GM18502 (cell line): ENCODE measurements at regions not wholly inside any gene's neighbourhood (a gene's known extent, or its start where the extent isn't known, plus 50 kb on each side); places are given as distances from the start of the nearest gene placed in this dataset.
"Not testable (repeated sequence)": the region's sequence is repeated elsewhere in the genome, so short reads cannot be mapped to it uniquely, and the experiment has no call there.

Source experiments
- ATAC-seq: cut with Tn5 transposase; IDR thresholded peaks from one replicate; pipeline ENCODE4 v1.9.1; 2021; ENCODE audit warnings: mild to moderate bottlenecking; ENCODE audit not compliant: unreplicated experiment, poor library complexity

DNA sequence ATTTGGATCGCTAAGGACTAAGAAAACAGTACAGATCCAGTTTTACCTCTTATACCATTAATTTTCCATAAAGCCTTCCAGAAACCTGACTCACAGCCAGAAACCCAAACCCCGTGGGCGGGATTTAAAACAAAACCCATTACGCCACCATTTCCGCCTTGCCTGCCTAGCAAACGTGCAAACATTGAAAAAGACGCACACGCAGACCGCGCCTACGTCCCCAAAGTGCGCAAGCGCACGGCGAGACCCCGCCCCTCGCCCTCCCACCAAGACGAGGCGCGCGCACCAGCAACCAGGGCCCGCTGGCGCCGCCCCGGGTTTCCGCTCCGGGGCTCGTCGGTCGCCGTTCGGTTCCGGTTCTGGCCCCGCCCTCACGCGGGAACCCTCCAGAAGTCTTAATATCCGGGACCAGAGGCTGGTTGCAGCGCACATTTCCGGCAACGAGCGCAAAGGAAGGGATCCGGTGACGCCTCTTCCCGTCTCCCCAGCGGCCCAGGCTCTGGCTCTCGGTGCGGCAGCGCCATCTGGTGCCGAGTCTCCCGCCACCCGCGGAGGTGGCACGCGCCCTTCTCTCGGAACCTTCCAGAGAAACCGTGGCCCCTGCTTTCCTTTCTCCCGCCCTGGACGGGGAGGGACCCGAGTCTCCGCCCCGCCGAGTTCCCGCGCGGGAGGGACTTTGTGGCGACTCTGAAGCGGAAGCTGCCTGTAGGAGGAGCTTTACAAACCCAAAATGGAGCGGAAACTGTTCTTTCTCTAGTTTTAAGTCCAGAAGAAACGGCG is 256.9 kb upstream of the STARD13 start:
- ATAC-seq, result peak; percentile 90

- peak; percentile 10 for ATAC-seq
Observed at GRCh38 chr13:33543089-33543459, 257.5 kb upstream of the STARD13 start.

- ATAC-seq, result no peak
Observed at GRCh38 chr13:33543631-33544265, 258.2 kb upstream of the STARD13 start.

- no peak for ATAC-seq
Observed at GRCh38 chr13:33544308-33544707, 258.8 kb upstream of the STARD13 start.

GRCh38 chr13:33545492-33545891 is 259.9 kb upstream of the STARD13 start:
- no peak for ATAC-seq

GRCh38 chr13:33547035-33547434 is 261.5 kb upstream of the STARD13 start:
- ATAC-seq, result no peak

DNA sequence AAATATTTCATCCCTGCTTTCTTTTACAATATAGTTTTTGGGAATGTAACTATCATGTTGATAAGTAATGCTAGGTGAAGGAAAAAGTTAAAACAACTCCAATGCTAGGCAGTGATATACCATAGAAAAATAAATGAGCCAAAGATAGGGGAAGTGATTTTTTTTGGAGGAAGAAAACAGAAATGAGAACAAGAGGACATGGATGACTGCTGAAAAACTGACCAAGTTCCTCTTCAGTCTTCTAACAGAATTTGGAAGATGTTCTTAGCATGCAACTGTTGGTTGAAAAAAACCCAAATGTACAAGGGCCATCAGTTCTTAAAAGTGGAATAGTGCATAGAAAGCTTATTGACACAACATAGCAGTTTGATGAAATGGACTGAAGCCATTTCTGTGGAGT is 262.5 kb upstream of the STARD13 start:
- no peak for ATAC-seq

DNA sequence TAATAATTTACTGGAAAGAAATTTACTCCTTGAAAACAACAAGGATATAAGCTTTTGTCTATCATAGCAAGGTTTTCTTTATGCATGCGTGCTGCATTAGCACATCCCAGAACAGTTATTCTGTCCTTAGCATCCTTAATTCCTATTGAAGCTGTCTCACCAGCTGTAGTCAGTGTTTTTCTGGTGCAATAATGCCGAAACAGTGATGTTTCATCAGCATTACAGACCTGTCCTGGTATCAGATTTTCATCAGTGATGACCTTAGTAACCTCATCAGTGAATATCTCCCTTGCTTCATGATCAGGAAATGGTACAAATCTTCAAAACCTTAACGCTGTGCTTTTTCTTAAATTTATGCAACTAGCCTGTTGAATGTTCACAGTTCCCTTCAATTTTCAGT is 264.7 kb upstream of the STARD13 start:
- no peak for ATAC-seq

GRCh38 chr13:33550885-33551284 is 265.3 kb upstream of the STARD13 start:
- peak; percentile 59 for ATAC-seq

- ATAC-seq, result peak; percentile 87
Observed at GRCh38 chr13:33554919-33555791, 262.8 kb upstream of the RFC3 start.

GRCh38 chr13:33556828-33557227 is 261.1 kb upstream of the RFC3 start:
- ATAC-seq, result no peak

DNA sequence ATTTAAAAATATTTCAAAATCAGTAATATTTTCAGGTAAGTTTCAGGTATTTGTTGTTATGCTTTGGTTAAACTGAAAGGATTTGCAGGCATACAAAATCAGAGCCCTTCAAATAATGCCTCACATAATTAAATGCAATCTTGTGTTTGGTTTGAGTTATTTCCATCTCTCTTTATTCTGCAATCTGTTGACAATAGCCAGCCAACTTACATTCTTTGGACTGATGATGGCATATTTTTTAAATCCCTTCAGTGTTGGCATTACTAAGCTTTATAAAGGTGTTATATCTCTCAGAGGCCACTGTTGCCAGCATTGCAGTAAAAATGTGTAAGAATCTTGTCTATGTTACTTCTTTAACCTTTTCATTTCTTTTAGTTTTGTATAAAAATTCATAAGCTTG is 257.2 kb upstream of the RFC3 start:
- no peak for ATAC-seq

DNA sequence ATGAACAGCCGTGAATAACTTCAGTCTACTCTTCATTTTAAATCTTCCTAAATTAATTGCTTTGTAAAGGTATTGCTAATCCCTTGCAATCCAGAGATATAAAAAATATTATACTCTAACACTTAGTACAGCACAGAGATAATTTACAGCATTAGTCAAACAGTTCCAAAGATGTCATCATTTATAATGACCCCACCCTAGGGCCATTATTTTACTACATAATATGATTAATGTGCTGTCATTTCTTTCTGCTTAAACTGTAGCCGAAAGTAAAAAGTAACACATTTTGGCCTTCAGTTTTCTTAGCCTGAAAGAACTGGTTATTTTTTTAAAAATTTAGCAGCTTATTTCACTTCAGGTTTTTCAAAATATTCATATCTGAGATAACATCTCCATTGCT is 256.3 kb upstream of the RFC3 start:
- no peak for ATAC-seq

GRCh38 chr13:33571618-33572017 is 246.3 kb upstream of the RFC3 start:
- peak; percentile 77 for ATAC-seq

- not testable (repeated sequence) for ATAC-seq
Observed at GRCh38 chr13:33572322-33572721, 245.6 kb upstream of the RFC3 start.

DNA sequence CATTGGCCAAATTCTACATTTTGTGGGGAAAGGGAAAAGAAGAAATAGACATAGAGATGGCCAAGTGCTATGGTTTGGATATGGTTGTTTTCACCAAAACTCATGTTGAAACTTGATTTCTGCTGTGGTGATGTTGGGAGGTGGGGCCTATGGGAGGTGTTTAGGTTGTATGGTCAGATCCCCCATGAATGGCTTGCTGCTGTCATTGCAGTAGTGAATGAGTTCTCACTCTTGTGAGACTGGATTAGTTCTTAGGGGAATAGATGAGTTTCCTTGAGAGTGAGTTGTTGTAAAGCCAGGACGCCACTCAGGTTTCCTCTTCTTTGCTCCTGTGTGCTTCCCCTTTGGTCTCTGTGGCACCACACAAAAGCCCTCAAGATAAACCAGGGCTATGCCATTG is 242.6 kb upstream of the RFC3 start:
- ATAC-seq, result no peak

- no peak for ATAC-seq
Observed at GRCh38 chr13:33577007-33577406, 240.9 kb upstream of the RFC3 start.

GRCh38 chr13:33578786-33579185 is 239.2 kb upstream of the RFC3 start:
- ATAC-seq, result no peak

GRCh38 chr13:33582121-33582520 is 235.8 kb upstream of the RFC3 start:
- ATAC-seq, result no peak

DNA sequence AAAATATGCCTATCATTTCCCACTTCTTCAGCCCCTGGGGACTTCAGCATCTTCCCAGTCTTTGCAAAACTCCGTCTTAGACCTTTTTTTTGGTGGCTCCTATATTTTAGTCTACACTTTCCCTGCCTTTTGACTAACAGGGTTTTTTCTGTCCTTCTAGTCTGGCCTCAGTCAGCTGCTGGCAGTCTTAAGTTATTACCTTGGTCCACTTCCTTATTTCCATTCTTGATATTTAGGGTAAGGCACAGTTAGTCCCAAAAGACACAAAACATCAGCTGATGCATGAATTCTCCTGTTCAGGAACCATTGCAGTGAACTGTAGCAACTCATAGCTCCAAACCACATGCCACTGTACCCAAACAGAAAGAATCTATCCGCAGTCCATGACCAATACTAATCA is 234.6 kb upstream of the RFC3 start:
- no peak for ATAC-seq

- ATAC-seq, result no peak
Observed at GRCh38 chr13:33590936-33591335, 227.0 kb upstream of the RFC3 start.
